Kidney (tissue), 13 donors: ENCODE measurements at regions not wholly inside any gene's neighbourhood (a gene's known extent, or its start where the extent isn't known, plus 50 kb on each side); places are given as distances from the start of the nearest gene placed in this dataset.

Source experiments
- DNase-seq, 5 donors: peaks; one replicate each; pipeline ENCODE4 v3.0.0-alpha.2; 2013 to 2020
- FAIRE-seq: peaks from 2 replicates; lab custom pipeline; 2012; peaks lifted over from hg19 to GRCh38; lab: Jason Lieb, UNC
- H3K27ac ChIP-seq, 2 donors: one replicate each; pipeline ENCODE4 v1.7.0; 2013; ENCODE audit warnings: low read depth in 2 of 2, low read length in 2 of 2, inconsistent platforms in 1 of 2
- H3K27me3 ChIP-seq: one replicate; pipeline ENCODE4 v1.7.1; 2013; ENCODE audit warnings: low read length, inconsistent platforms; ENCODE audit not compliant: control insufficient read depth, insufficient read depth
- H3K36me3 ChIP-seq, 3 donors: one replicate each; pipeline versions ENCODE4 v1.7.0 to v1.7.1; 2013; ENCODE audit warnings: low read length in 3 of 3, control low read depth in 1 of 3, inconsistent platforms in 1 of 3; ENCODE audit not compliant: insufficient read depth in 3 of 3, control insufficient read depth in 2 of 3
- H3K4me1 ChIP-seq, 3 donors: one replicate each; pipeline versions ENCODE4 v1.7.0 to v1.7.1; 2013; ENCODE audit warnings: low read length in 3 of 3, inconsistent platforms in 1 of 3, low read depth in 1 of 3; ENCODE audit not compliant: control insufficient read depth in 2 of 3, insufficient read depth in 2 of 3
- H3K4me3 ChIP-seq, 3 donors: one replicate each; pipeline versions ENCODE4 v1.7.0 to v1.8.1; 2013; ENCODE audit warnings: low read length in 3 of 3, control low read depth in 1 of 3, inconsistent platforms in 1 of 3
- H3K9ac ChIP-seq, 3 donors: one replicate each; pipeline versions ENCODE4 v1.7.0 to v1.7.1; 2013; ENCODE audit warnings: low read length in 3 of 3, control low read depth in 1 of 3, inconsistent platforms in 1 of 3
- H3K9me3 ChIP-seq, 3 donors: one replicate each; pipeline versions ENCODE4 v1.7.0 to v1.7.1; 2013; ENCODE audit warnings: low read length in 3 of 3, control low read depth in 1 of 3, inconsistent platforms in 1 of 3; ENCODE audit not compliant: control insufficient read depth in 2 of 3, insufficient read depth in 1 of 3
- CTCF ChIP-seq: IDR thresholded peaks from 3 replicates; pipeline ENCODE4 v1.5.1; 2012; ENCODE audit warnings: mild to moderate bottlenecking, moderate library complexity, borderline replicate concordance; ENCODE audit not compliant: insufficient read depth; ENCODE audit errors: extremely low read depth
- intact Hi-C: fragments of 100-400 bp; cut with DNase I; formaldehyde crosslinking; loops from one replicate; pipeline ENCODE4 v1.11.1; 2022
- donor health status: control.
- donor health status: control.
- donor health status: control.
- donor health status: control.
- donor health status: control.
- donor health status: DM: yes; HTN: yes; CAD: no.
- donor health status: Normal renal cell carcinoma (clear cell type).

GRCh38 chr21:43364261-43364510 lies 62.7 kb downstream of the SIK1 start:
- Histone ChIP-seq H3K4me1 (peaks cover 0 to 8% (median 0%) of the 10 kb centered on the region in 3 donors), H3K4me3 (no peak overlapping the region), H3K36me3 (no peaks in the 10 kb centered on the region), H3K27ac (no peak overlapping the region), H3K9me3 (peaks cover 0 to 2% (median 0%) of the 10 kb centered on the region in 3 donors), H3K27me3 (no peaks in the 10 kb centered on the region), H3K9ac (no peak overlapping the region)
- intact Hi-C loops = no loop called here
- DNase-seq (no peak), FAIRE-seq (no peak)
- TF ChIP-seq CTCF = no peak

GRCh38 chr21:43363506-43364260 lies 63.2 kb downstream of the SIK1 start:
- H3K27ac ChIP-seq = no peak overlapping the region
- DNase-seq = no peak
- H3K36me3 ChIP-seq = no peaks in the 10 kb centered on the region
- no peaks in the 10 kb centered on the region for H3K27me3 ChIP-seq
- no peak for FAIRE-seq
- H3K4me3 ChIP-seq = no peak overlapping the region
- H3K9me3 ChIP-seq = peaks cover 0 to 2% (median 0%) of the 10 kb centered on the region in 3 donors
- no peak for TF ChIP-seq CTCF
- intact Hi-C loops = no loop called here
- peaks cover 0 to 8% (median 0%) of the 10 kb centered on the region in 3 donors for H3K4me1 ChIP-seq
- H3K9ac ChIP-seq = no peak overlapping the region

- Histone ChIP-seq H3K27me3 (no peaks in the 10 kb centered on the region), H3K27ac (peak overlapping the region in 1 of 2 donors; percentile 93), H3K4me3 (no peak overlapping the region), H3K9ac (no peak overlapping the region), H3K9me3 (no peaks in the 10 kb centered on the region), H3K4me1 (peaks cover 0 to 8% (median 0%) of the 10 kb centered on the region in 3 donors), H3K36me3 (no peaks in the 10 kb centered on the region)
- intact Hi-C loops = no loop called here
- no peak for TF ChIP-seq CTCF
- FAIRE-seq = no peak
- DNase-seq = no peak
Measured at GRCh38 chr21:43362915-43363314, 64.0 kb downstream of the SIK1 start.
